Lower lobe of right lung (tissue), 2 donors: ENCODE measurements at regions not wholly inside any gene's neighbourhood (a gene's known extent, or its start where the extent isn't known, plus 50 kb on each side); places are given as distances from the start of the nearest gene placed in this dataset.

Experiments used
- ATAC-seq, 2 donors: fragments of 200-7000 bp; cut with Tn5 transposase; one replicate each; pipeline ENCODE4 v1.9.1; 2020 to 2022; ENCODE audit warnings: mild to moderate bottlenecking in 2 of 2, moderate library complexity in 2 of 2
- DNase-seq: peaks from one replicate; pipeline ENCODE4 v3.0.0-alpha.2; 2020
- H3K27ac ChIP-seq: fragments of 200-600 bp; one replicate; pipeline ENCODE4 v1.8.0; 2022
- H3K27me3 ChIP-seq: fragments of 200-600 bp; one replicate; pipeline ENCODE4 v1.8.0; 2022; ENCODE audit warnings: low read depth
- H3K36me3 ChIP-seq: fragments of 200-600 bp; one replicate; pipeline ENCODE4 v1.8.0; 2022; ENCODE audit warnings: mild to moderate bottlenecking
- H3K4me1 ChIP-seq: fragments of 200-600 bp; one replicate; pipeline ENCODE4 v1.8.0; 2022
- H3K4me3 ChIP-seq: fragments of 200-600 bp; one replicate; pipeline ENCODE4 v1.8.0; 2022; ENCODE audit warnings: mild to moderate bottlenecking
- H3K9me3 ChIP-seq: fragments of 200-600 bp; one replicate; pipeline ENCODE4 v1.8.0; 2022
- CTCF ChIP-seq: fragments of 200-600 bp; IDR thresholded peaks from one replicate; pipeline ENCODE4 v1.8.0; 2022; ENCODE audit warnings: antibody characterized with exemption, mild to moderate bottlenecking
- intact Hi-C: fragments of 100-400 bp; cut with DNase I; formaldehyde crosslinking; loops from one replicate; pipeline ENCODE4 v1.11.0; 2022
- donor health status: DM: no; HTN: yes; CAD: no; lungs with severe emphysema.

- no peaks in the 10 kb centered on the region for H3K9me3 ChIP-seq
- H3K27ac ChIP-seq: no peak overlapping the region
- no peaks in the 10 kb centered on the region for H3K36me3 ChIP-seq
- no peaks in the 10 kb centered on the region for H3K4me1 ChIP-seq
- DNase-seq (no peak), ATAC-seq (no peak)
- H3K27me3 ChIP-seq: no peaks in the 10 kb centered on the region
- H3K4me3 ChIP-seq: no peak overlapping the region
- TF ChIP-seq CTCF: no peak
- intact Hi-C loops: no loop called here
These were observed 122.4 kb downstream of the NDUFA10 start for GRCh38 chr2:239902749-239903201.

GRCh38 chr2:239898292-239898925 lies 126.7 kb downstream of the NDUFA10 start:
- no peak for DNase-seq
- intact Hi-C loops: no loop called here

GRCh38 chr2:239897596-239898235 lies 127.4 kb downstream of the NDUFA10 start:
- H3K9me3 ChIP-seq: no peaks in the 10 kb centered on the region
- H3K27ac ChIP-seq: no peak overlapping the region
- TF ChIP-seq CTCF: no peak
- DNase-seq: no peak
- H3K27me3 ChIP-seq: no peaks in the 10 kb centered on the region
- H3K4me1 ChIP-seq: no peaks in the 10 kb centered on the region
- intact Hi-C loops: no loop called here
- H3K4me3 ChIP-seq: no peak overlapping the region
- no peaks in the 10 kb centered on the region for H3K36me3 ChIP-seq
- no peak for ATAC-seq

More at GRCh38 chr2:239898292-239898925, 126.7 kb downstream of the NDUFA10 start:
- H3K27ac ChIP-seq: no peak overlapping the region
- no peaks in the 10 kb centered on the region for H3K9me3 ChIP-seq
- no peak for TF ChIP-seq CTCF
- H3K36me3 ChIP-seq: no peaks in the 10 kb centered on the region
- ATAC-seq: no peak
- no peak overlapping the region for H3K4me3 ChIP-seq
- no peaks in the 10 kb centered on the region for H3K4me1 ChIP-seq
- H3K27me3 ChIP-seq: no peaks in the 10 kb centered on the region

GRCh38 chr2:239896075-239896474 lies 129.1 kb downstream of the NDUFA10 start:
- no peaks in the 10 kb centered on the region for H3K9me3 ChIP-seq
- no peaks in the 10 kb centered on the region for H3K4me1 ChIP-seq
- no peaks in the 10 kb centered on the region for H3K36me3 ChIP-seq
- H3K27me3 ChIP-seq: no peaks in the 10 kb centered on the region
- H3K27ac ChIP-seq: no peak overlapping the region
- H3K4me3 ChIP-seq: no peak overlapping the region
- ATAC-seq (no peak), DNase-seq (no peak)
- intact Hi-C loops: no loop called here
- TF ChIP-seq CTCF: no peak

GRCh38 chr2:239895669-239896068 lies 129.5 kb downstream of the NDUFA10 start:
- no peak overlapping the region for H3K4me3 ChIP-seq
- no peak for TF ChIP-seq CTCF
- no peaks in the 10 kb centered on the region for H3K27me3 ChIP-seq
- no peaks in the 10 kb centered on the region for H3K9me3 ChIP-seq
- intact Hi-C loops: no loop called here
- no peaks in the 10 kb centered on the region for H3K4me1 ChIP-seq
- no peaks in the 10 kb centered on the region for H3K36me3 ChIP-seq
- DNase-seq (no peak), ATAC-seq (no peak)
- no peak overlapping the region for H3K27ac ChIP-seq
